Naive thymus-derived CD4-positive, alpha-beta T cell (primary cell): ENCODE measurements at regions not wholly inside any gene's neighbourhood (a gene's known extent, or its start where the extent isn't known, plus 50 kb on each side); places are given as distances from the start of the nearest gene placed in this dataset.

Experiments
- ATAC-seq: fragments of 150-1000 bp; cut with Tn5 transposase; 2 replicates; pipeline ENCODE4 v1.10.0; 2021; ENCODE audit warnings: mild to moderate bottlenecking, moderate library complexity
- CTCF ChIA-PET: fragments of 350-600 bp; sonication (Branson Sonifier 250); formaldehyde crosslinking; loops from one replicate; lab custom pipeline; 2021; ENCODE audit warnings: antibody characterized with exemption; lab: Charles Lee
- POLR2A ChIA-PET: fragments of 350-600 bp; sonication (Branson Sonifier 250); formaldehyde crosslinking; loops from one replicate; lab custom pipeline; 2021; ENCODE audit warnings: antibody characterized with exemption, inconsistent platforms; lab: Charles Lee
- DNase-seq, 9 donors: peaks; one replicate each; pipeline versions ENCODE4 v3.0.0 to v3.0.0-alpha.2; 2020 to 2022; ENCODE audit warnings: mixed read lengths in 1 of 9
- H3K27ac ChIP-seq: one replicate; pipeline ENCODE4 v1.7.0; 2013; ENCODE audit warnings: mild to moderate bottlenecking, low read depth, low read length, moderate library complexity
- H3K27me3 ChIP-seq, 2 donors: one replicate each; pipeline ENCODE4 v1.7.0; 2013; ENCODE audit warnings: low read length in 2 of 2, mild to moderate bottlenecking in 2 of 2, moderate library complexity in 2 of 2; ENCODE audit not compliant: control insufficient read depth in 2 of 2, insufficient read depth in 2 of 2
- H3K36me3 ChIP-seq, 3 experiments: 1 replicate in 2 of 3; 2 replicates in 1 of 3; pipeline ENCODE4 v1.7.0; 2013; ENCODE audit warnings: low read length in 3 of 3, mild to moderate bottlenecking in 3 of 3, moderate library complexity in 1 of 3; ENCODE audit not compliant: insufficient read depth in 3 of 3, control insufficient read depth in 2 of 3
- H3K4me1 ChIP-seq, 2 donors: one replicate each; pipeline ENCODE4 v1.7.0; 2013; ENCODE audit warnings: low read length in 2 of 2, mild to moderate bottlenecking in 2 of 2, moderate library complexity in 1 of 2; ENCODE audit not compliant: control insufficient read depth in 2 of 2, insufficient read depth in 2 of 2
- H3K4me3 ChIP-seq: 2 replicates; pipeline ENCODE4 v1.7.0; 2013; ENCODE audit warnings: mild to moderate bottlenecking, low read length
- H3K9me3 ChIP-seq, 3 experiments: 1 replicate in 2 of 3; 2 replicates in 1 of 3; pipeline ENCODE4 v1.7.0; 2013; ENCODE audit warnings: low read length in 3 of 3; ENCODE audit not compliant: control insufficient read depth in 2 of 3
- H3K27ac Mint-ChIP-seq, 9 donors: one replicate each; pipeline ENCODE4 v1.8.0; 2020 to 2022; ENCODE audit warnings: mixed read lengths in 9 of 9, mild to moderate bottlenecking in 8 of 9, moderate library complexity in 5 of 9, inconsistent platforms in 2 of 9
- H3K27me3 Mint-ChIP-seq, 5 donors: one replicate each; pipeline ENCODE4 v1.8.0; 2021 to 2022; ENCODE audit warnings: mixed read lengths in 5 of 5, mild to moderate bottlenecking in 1 of 5
- H3K36me3 Mint-ChIP-seq, 5 donors: one replicate each; pipeline ENCODE4 v1.8.0; 2020 to 2022; ENCODE audit warnings: mixed read lengths in 5 of 5, mild to moderate bottlenecking in 3 of 5, inconsistent platforms in 1 of 5
- H3K4me1 Mint-ChIP-seq, 7 donors: one replicate each; pipeline ENCODE4 v1.8.0; 2020 to 2022; ENCODE audit warnings: mixed read lengths in 7 of 7, mild to moderate bottlenecking in 3 of 7, inconsistent platforms in 1 of 7
- H3K4me3 Mint-ChIP-seq, 10 donors: one replicate each; pipeline ENCODE4 v1.8.0; 2020 to 2022; ENCODE audit warnings: mild to moderate bottlenecking in 10 of 10, mixed read lengths in 10 of 10, moderate library complexity in 6 of 10, inconsistent platforms in 2 of 10
- H3K9me3 Mint-ChIP-seq, 11 donors: one replicate each; pipeline ENCODE4 v1.8.0; 2020 to 2022; ENCODE audit warnings: mixed read lengths in 11 of 11, mild to moderate bottlenecking in 4 of 11, inconsistent platforms in 1 of 11, moderate library complexity in 1 of 11
- intact Hi-C, 2 donors: fragments of 100-400 bp; cut with micrococcal nuclease; formaldehyde crosslinking; loops; one replicate each; pipeline ENCODE4 v1.15.1; 2023

- H3K4me3 ChIP-seq, result no peak overlapping the region
- POLR2A ChIA-PET, result interaction anchor here (0.7 kb wide), 1 partner anchor 414 kb away, joined by 3 read pairs; no protein-coding TSS in a partner anchor
Measured at GRCh38 chr9:95773053-95773418, 102.5 kb upstream of the ERCC6L2 start.

GRCh38 chr9:95772320-95773052 is 103.0 kb upstream of the ERCC6L2 start:
- H3K27me3 ChIP-seq, result no peaks in the 10 kb centered on the region
- no peaks in the 10 kb centered on the region for H3K36me3 ChIP-seq
- H3K4me1 Mint-ChIP-seq, result peaks cover 0 to 27% (median 10%) of the 10 kb centered on the region in 7 donors
- intact Hi-C loops, result no loop called here
- H3K9me3 ChIP-seq, result no peaks in the 10 kb centered on the region
- no peaks in the 10 kb centered on the region for H3K36me3 Mint-ChIP-seq
- DNase-seq (no peak), ATAC-seq (no peak)
- no peaks in the 10 kb centered on the region for H3K9me3 Mint-ChIP-seq
- peaks cover 0 to 4% of the 10 kb centered on the region in 2 donors for H3K4me1 ChIP-seq
- H3K4me3 Mint-ChIP-seq, result peak overlapping the region in 6 of 10 donors; percentile 7 to 68 (median 32)
- H3K4me3 ChIP-seq, result no peak overlapping the region
- no peak overlapping the region for H3K27ac ChIP-seq
- peaks cover 8 to 46% (median 27%) of the 10 kb centered on the region in 5 donors for H3K27me3 Mint-ChIP-seq
- peak overlapping the region in 1 of 9 donors; percentile 69 for H3K27ac Mint-ChIP-seq
- ChIA-PET POLR2A (interaction anchor here (0.7 kb wide), 1 partner anchor 413 kb away, joined by 3 read pairs; no protein-coding TSS in a partner anchor), CTCF (no interaction called here)

More at GRCh38 chr9:95773053-95773418, 102.5 kb upstream of the ERCC6L2 start:
- H3K9me3 Mint-ChIP-seq, result no peaks in the 10 kb centered on the region
- peaks cover 0 to 27% (median 10%) of the 10 kb centered on the region in 7 donors for H3K4me1 Mint-ChIP-seq
- H3K36me3 ChIP-seq, result no peaks in the 10 kb centered on the region
- CTCF ChIA-PET, result no interaction called here
- H3K36me3 Mint-ChIP-seq, result no peaks in the 10 kb centered on the region
- intact Hi-C loops, result no loop called here
- H3K9me3 ChIP-seq, result no peaks in the 10 kb centered on the region
- no peaks in the 10 kb centered on the region for H3K27me3 ChIP-seq
- no peak for DNase-seq
- H3K4me1 ChIP-seq, result peaks cover 0 to 4% of the 10 kb centered on the region in 2 donors
- no peak overlapping the region for H3K27ac Mint-ChIP-seq
- H3K27ac ChIP-seq, result no peak overlapping the region
- ATAC-seq, result no peak
- peaks cover 8 to 48% (median 27%) of the 10 kb centered on the region in 5 donors for H3K27me3 Mint-ChIP-seq
- peak overlapping the region in 3 of 10 donors; percentile 37 to 66 (median 53) for H3K4me3 Mint-ChIP-seq

- Mint-ChIP-seq H3K4me1 (peaks cover 0 to 27% (median 8%) of the 10 kb centered on the region in 7 donors), H3K27ac (no peak overlapping the region), H3K27me3 (peaks cover 8 to 46% (median 27%) of the 10 kb centered on the region in 5 donors), H3K36me3 (no peaks in the 10 kb centered on the region), H3K4me3 (peak overlapping the region in 4 of 10 donors; percentile 14 to 53 (median 39)), H3K9me3 (no peaks in the 10 kb centered on the region)
- DNase-seq (no peak), ATAC-seq (no peak)
- H3K9me3 ChIP-seq, result no peaks in the 10 kb centered on the region
- H3K27me3 ChIP-seq, result no peaks in the 10 kb centered on the region
- POLR2A ChIA-PET, result interaction anchor here (1.0 kb wide), 1 partner anchor 238 kb away, joined by 3 read pairs; no protein-coding TSS in a partner anchor
- H3K27ac ChIP-seq, result no peak overlapping the region
- no peak overlapping the region for H3K4me3 ChIP-seq
- H3K4me1 ChIP-seq, result peaks cover 0 to 4% of the 10 kb centered on the region in 2 donors
- CTCF ChIA-PET, result no interaction called here
- intact Hi-C loops, result no loop called here
- no peaks in the 10 kb centered on the region for H3K36me3 ChIP-seq
Measured at GRCh38 chr9:95771556-95772246, 103.8 kb upstream of the ERCC6L2 start.

DNA sequence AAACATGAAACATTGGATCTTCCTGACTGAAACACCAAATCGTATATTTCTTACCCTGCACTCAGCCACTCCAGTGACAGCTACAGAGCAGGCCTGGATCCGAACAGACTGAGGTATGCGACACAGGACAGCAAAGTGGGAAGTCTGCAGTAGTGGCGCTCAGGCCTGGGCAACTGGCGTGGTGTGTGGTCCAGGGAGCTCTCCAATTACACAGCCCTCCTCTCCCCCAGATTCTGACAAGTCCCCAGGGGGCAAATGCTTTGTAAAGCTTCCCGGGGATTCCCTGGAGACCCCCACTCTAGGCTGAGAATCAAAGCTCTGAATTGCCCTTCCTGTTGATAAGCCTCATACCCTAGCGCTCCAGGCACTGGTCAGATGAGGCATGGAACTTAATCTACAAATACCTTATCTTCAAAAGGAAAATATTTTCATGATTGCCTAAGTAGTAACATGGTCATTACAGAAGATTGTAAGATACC is 104.8 kb upstream of the ERCC6L2 start:
- Histone ChIP-seq H3K4me1 (peaks cover 0 to 4% of the 10 kb centered on the region in 2 donors), H3K4me3 (no peak overlapping the region), H3K36me3 (no peaks in the 10 kb centered on the region), H3K9me3 (no peaks in the 10 kb centered on the region), H3K27ac (no peak overlapping the region), H3K27me3 (no peaks in the 10 kb centered on the region)
- H3K4me3 Mint-ChIP-seq, result no peak overlapping the region
- H3K36me3 Mint-ChIP-seq, result no peaks in the 10 kb centered on the region
- ChIA-PET CTCF (no interaction called here), POLR2A (interaction anchor here (1.0 kb wide), 1 partner anchor 239 kb away, joined by 3 read pairs; no protein-coding TSS in a partner anchor)
- DNase-seq (no peak), ATAC-seq (no peak)
- peaks cover 8 to 41% (median 27%) of the 10 kb centered on the region in 5 donors for H3K27me3 Mint-ChIP-seq
- intact Hi-C loops, result no loop called here
- no peaks in the 10 kb centered on the region for H3K9me3 Mint-ChIP-seq
- peaks cover 0 to 27% (median 8%) of the 10 kb centered on the region in 7 donors for H3K4me1 Mint-ChIP-seq
- H3K27ac Mint-ChIP-seq, result no peak overlapping the region

DNA sequence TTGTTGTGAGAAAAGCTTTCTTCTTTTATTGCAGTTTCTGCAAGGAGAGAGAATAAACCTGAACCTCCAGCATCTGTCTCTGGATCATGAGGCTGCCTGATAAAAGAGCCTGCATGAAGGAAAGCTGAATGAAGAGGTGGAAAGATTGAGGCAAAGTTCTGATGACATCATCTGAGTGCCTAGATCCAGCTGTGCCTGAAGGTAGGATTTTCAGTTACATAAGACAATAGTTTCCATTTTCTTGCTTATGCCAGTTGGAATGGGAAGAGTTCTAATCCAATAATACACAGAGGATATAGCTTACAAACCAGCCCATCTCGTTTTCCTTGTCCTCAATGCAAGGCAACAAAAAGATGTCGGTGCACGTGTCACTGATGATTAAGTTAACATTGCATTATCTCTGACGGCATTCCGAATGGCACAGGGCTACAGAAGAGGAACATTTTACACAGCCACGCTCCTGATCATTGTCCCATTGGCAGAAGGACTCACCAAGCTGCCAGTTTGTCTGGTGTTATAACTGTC is 105.5 kb upstream of the ERCC6L2 start:
- CTCF ChIA-PET, result no interaction called here
- intact Hi-C loops, result no loop called here
- Histone ChIP-seq H3K27me3 (no peaks in the 10 kb centered on the region), H3K36me3 (no peaks in the 10 kb centered on the region), H3K4me3 (no peak overlapping the region), H3K9me3 (no peaks in the 10 kb centered on the region), H3K4me1 (peaks cover 0 to 4% of the 10 kb centered on the region in 2 donors), H3K27ac (no peak overlapping the region)
- ATAC-seq, result no peak
- POLR2A ChIA-PET, result no interaction called here
- Mint-ChIP-seq H3K27ac (peak overlapping the region in 1 of 9 donors; percentile 51), H3K4me1 (peaks cover 0 to 27% (median 8%) of the 10 kb centered on the region in 7 donors), H3K36me3 (no peaks in the 10 kb centered on the region), H3K4me3 (no peak overlapping the region), H3K9me3 (no peaks in the 10 kb centered on the region), H3K27me3 (peaks cover 8 to 41% (median 27%) of the 10 kb centered on the region in 5 donors)
- no peak for DNase-seq

- H3K27me3 Mint-ChIP-seq, result peaks cover 8 to 41% (median 27%) of the 10 kb centered on the region in 5 donors
- H3K36me3 ChIP-seq, result no peaks in the 10 kb centered on the region
- ChIA-PET CTCF (no interaction called here), POLR2A (no interaction called here)
- no peaks in the 10 kb centered on the region for H3K9me3 ChIP-seq
- no peaks in the 10 kb centered on the region for H3K9me3 Mint-ChIP-seq
- H3K27ac ChIP-seq, result no peak overlapping the region
- peaks cover 0 to 27% (median 8%) of the 10 kb centered on the region in 7 donors for H3K4me1 Mint-ChIP-seq
- no peak overlapping the region for H3K4me3 Mint-ChIP-seq
- H3K4me1 ChIP-seq, result peaks cover 0 to 4% of the 10 kb centered on the region in 2 donors
- no peak overlapping the region for H3K4me3 ChIP-seq
- intact Hi-C loops, result no loop called here
- no peaks in the 10 kb centered on the region for H3K27me3 ChIP-seq
- DNase-seq (no peak), ATAC-seq (no peak)
- no peaks in the 10 kb centered on the region for H3K36me3 Mint-ChIP-seq
- H3K27ac Mint-ChIP-seq, result no peak overlapping the region
Measured at GRCh38 chr9:95769473-95769872, 106.0 kb upstream of the ERCC6L2 start.
